Mesodermal cell (in vitro differentiated cells): ENCODE measurements at regions not wholly inside any gene's neighbourhood (a gene's known extent, or its start where the extent isn't known, plus 50 kb on each side); places are given as distances from the start of the nearest gene placed in this dataset.
"Not testable (repeated sequence)": the region's sequence is repeated elsewhere in the genome, so short reads cannot be mapped to it uniquely, and the experiment has no call there.

Experiments
- H3K27ac ChIP-seq: 2 replicates; pipeline ENCODE4 v1.7.0; 2013; ENCODE audit warnings: mild to moderate bottlenecking, low read depth, low read length, moderate library complexity; ENCODE audit not compliant: severe bottlenecking
- H3K36me3 ChIP-seq: 2 replicates; pipeline ENCODE4 v1.7.1; 2013; ENCODE audit warnings: mild to moderate bottlenecking, low read length, moderate library complexity; ENCODE audit not compliant: control insufficient read depth, insufficient read depth
- H3K4me1 ChIP-seq: one replicate; pipeline ENCODE4 v1.7.1; 2013; ENCODE audit warnings: mild to moderate bottlenecking, low read length; ENCODE audit not compliant: insufficient read depth, control insufficient read depth, poor library complexity, severe bottlenecking
- H3K4me3 ChIP-seq: 2 replicates; pipeline ENCODE4 v1.7.0; 2013; ENCODE audit warnings: low read length, control low read depth, mild to moderate bottlenecking; ENCODE audit not compliant: insufficient read depth, poor library complexity, severe bottlenecking; ENCODE audit errors: extremely low read depth
- H3K9me3 ChIP-seq: 2 replicates; pipeline ENCODE4 v1.7.1; 2013; ENCODE audit warnings: mild to moderate bottlenecking, low read length, moderate library complexity; ENCODE audit not compliant: control insufficient read depth
- WGBS, 2 experiments: methylation state at CpG; one replicate each; pipeline ENCODE4 v1.1.5; 2013; ENCODE audit warnings: missing lambda C conversion rate in 2 of 2; ENCODE audit not compliant: insufficient coverage in 2 of 2; 5-methylcytosine and 5-hydroxymethylcytosine counted together

DNA sequence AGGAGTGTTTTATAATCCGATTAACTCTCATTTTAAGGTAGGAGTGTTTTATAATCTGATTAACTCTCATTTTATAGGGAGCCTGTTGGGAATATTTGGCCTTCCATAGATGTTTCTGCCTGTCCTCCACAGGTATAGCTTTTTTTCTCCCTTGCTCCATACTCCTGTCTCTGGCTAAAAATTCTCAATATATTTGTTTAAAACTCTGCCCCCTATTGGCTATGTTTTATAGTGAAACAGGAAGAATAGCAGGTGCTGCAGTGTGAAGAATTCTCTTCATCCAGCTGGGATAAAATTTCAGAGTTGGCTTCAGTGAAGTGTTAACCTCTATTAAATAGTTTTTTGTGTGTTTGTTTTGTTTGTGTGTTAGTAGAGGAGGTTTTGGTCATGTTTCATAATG, 1046.0 kb upstream of the TMEFF2 start:
- Histone ChIP-seq H3K9me3 (no peaks in the 10 kb centered on the region), H3K36me3 (no peaks in the 10 kb centered on the region), H3K27ac (no peak overlapping the region), H3K4me1 (no peaks in the 10 kb centered on the region), H3K4me3 (no peak overlapping the region)
- no CpG with 5 or more reads among the region's 1 CpG for WGBS, 2 experiments

DNA sequence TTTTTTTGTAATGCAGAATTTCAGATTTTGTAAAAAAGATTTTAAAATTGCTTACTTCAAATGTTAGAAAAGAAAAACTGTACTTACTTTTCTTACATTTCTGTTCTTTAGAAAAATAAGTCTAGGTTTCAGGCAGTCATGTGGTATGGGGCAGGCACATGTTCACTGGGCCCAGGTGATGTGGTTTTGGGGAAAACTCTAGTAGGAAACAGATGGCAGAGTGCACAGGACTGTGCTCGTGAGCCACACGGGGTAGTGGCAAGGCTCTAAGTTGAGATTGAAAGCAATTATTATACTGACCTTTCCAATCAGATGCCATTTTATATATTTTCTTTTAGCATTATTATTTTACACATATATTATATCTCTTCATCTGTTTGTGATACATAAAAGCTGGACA, 1036.9 kb upstream of the TMEFF2 start:
- WGBS, 2 experiments: no CpG with 5 or more reads among the region's 2 CpGs
- no peak overlapping the region for H3K4me3 ChIP-seq
- no peaks in the 10 kb centered on the region for H3K36me3 ChIP-seq
- H3K9me3 ChIP-seq: no peaks in the 10 kb centered on the region
- H3K27ac ChIP-seq: no peak overlapping the region
- no peaks in the 10 kb centered on the region for H3K4me1 ChIP-seq

DNA sequence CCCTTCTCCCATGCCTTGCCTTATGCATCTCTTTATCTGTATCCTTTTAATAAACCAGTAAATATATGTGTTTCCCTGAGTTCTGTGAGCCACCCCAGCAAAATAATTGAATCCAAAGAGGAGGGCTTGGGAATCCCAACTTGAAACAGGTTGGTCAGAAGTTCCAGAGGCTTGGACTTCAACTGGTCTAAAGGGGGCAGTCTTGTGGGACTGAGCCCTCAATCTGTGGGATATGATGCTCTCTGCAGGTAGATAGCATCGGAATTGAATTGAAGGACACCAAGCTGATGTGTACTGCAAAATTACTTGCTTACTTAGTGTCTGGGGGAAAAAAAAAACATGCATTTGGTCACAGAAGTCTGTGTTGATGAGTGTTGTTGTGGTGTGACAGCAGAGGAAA, 1033.5 kb upstream of the TMEFF2 start:
- WGBS, 2 experiments: 75 to 93% methylated on average over 1 of the region's 1 CpG

DNA sequence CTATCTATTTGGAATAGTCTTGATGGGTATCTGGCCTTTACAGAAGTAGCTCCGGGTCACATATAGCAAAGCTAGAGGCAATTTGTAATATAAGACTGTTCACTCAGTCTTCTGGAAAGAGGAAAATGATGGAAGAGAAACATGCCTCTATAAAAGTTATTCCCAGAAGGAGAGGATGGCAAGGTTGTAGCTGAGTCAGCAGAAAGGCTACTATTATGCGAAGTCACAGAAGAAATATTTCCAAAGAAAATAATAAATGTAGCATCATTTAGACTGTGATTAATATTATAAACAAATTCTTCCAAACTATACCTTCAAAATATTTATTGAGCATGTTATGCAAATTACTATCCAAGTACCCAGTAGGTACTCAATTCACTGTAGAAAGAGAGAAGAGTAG, 1027.7 kb upstream of the TMEFF2 start:
- no peak overlapping the region for H3K27ac ChIP-seq
- no CpG with 5 or more reads among the region's 2 CpGs for WGBS, 2 experiments
- H3K4me1 ChIP-seq: no peaks in the 10 kb centered on the region
- H3K4me3 ChIP-seq: no peak overlapping the region
- no peaks in the 10 kb centered on the region for H3K36me3 ChIP-seq
- H3K9me3 ChIP-seq: no peaks in the 10 kb centered on the region

More for the DNA sequence above, 1033.5 kb upstream of the TMEFF2 start:
- Histone ChIP-seq H3K9me3 (no peaks in the 10 kb centered on the region), H3K4me1 (no peaks in the 10 kb centered on the region), H3K4me3 (no peak overlapping the region), H3K36me3 (no peaks in the 10 kb centered on the region), H3K27ac (no peak overlapping the region)

DNA sequence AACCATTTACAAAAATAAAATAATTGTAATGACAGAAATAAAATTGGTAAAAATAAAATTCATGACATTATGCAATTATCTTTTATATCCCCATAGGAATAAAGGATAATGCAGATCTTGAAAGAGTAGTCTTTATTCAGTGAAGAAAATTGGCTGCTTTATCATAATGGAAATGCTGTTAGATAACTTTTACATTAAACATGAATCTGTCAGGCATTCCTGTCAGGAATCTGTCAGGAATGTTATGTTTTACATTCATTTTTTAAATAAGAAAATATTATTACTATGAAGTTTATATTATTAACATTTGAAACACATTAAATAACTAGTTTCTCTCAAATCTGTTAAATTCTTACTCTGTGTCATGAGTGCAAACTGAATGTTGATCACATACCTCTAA, 1024.7 kb upstream of the TMEFF2 start:
- Histone ChIP-seq H3K27ac (no peak overlapping the region), H3K4me3 (no peak overlapping the region), H3K36me3 (no peaks in the 10 kb centered on the region), H3K4me1 (no peaks in the 10 kb centered on the region), H3K9me3 (no peaks in the 10 kb centered on the region)

DNA sequence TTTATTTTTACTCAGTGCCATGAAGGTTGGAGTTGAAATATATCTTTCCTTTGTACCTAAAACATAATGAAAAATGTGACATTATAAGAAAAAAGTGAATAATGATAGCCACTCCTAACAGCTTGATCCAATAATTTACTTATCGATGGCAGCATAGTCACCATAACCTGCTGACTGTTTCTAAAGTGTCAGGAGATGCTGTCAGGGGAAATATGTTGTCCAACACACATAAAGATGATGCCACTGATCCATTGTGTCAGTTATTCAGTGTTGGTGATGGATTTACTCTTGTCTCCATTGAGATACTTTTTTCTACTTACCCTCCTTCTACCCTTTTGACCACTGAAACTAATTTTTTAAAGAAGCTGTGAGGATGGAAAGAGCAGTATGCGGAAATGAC, 1006.9 kb upstream of the TMEFF2 start:
- no peaks in the 10 kb centered on the region for H3K9me3 ChIP-seq
- H3K27ac ChIP-seq: no peak overlapping the region
- no peaks in the 10 kb centered on the region for H3K4me1 ChIP-seq
- no peaks in the 10 kb centered on the region for H3K36me3 ChIP-seq
- WGBS, 2 experiments: no CpG with 5 or more reads among the region's 2 CpGs
- H3K4me3 ChIP-seq: no peak overlapping the region

DNA sequence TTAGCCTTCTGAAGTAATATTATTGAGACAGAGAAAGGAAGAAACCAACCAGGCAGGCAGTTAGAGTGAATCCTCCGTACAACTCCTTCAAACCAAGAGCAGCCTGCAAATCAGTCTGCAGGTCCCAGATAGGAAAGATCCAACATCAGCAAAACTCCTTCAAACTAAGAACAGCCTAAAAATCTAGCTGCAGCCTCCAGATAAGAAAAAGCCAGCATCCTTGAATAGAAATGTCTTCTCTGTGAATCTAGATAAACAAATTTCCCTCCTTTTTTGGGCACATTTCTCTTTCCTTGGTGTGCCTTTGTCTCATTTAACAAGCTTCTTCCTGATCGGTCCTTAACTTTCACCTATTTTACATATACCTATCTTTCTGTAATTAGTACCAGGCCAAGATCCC, 1004.6 kb upstream of the TMEFF2 start:
- no peak overlapping the region for H3K27ac ChIP-seq
- H3K36me3 ChIP-seq: no peaks in the 10 kb centered on the region
- H3K4me3 ChIP-seq: no peak overlapping the region
- H3K4me1 ChIP-seq: no peaks in the 10 kb centered on the region
- WGBS, 2 experiments: 89 to 100% methylated on average over 2 of the region's 2 CpGs
- H3K9me3 ChIP-seq: no peaks in the 10 kb centered on the region

DNA sequence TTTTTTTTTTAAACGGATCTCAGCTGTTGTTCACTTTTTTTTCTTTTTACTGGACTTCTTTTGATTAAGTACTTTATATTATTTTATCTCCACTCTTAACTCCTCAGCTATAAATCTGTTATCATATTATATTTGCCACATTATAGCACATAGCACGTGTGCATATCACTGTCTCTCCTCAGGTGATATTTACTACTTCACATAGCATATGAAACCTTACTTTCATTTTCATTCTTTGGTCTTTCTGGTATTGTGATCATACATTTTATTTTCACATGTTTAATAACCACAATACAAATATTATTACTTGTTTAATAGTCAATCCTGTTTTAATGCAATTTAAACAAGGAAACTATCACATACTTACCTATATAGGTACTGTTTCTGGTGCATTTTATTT, 993.1 kb upstream of the TMEFF2 start:
- no peaks in the 10 kb centered on the region for H3K9me3 ChIP-seq
- WGBS, 2 experiments: no CpG with 5 or more reads among the region's 2 CpGs
- no peaks in the 10 kb centered on the region for H3K4me1 ChIP-seq
- no peak overlapping the region for H3K27ac ChIP-seq
- H3K36me3 ChIP-seq: no peaks in the 10 kb centered on the region
- H3K4me3 ChIP-seq: no peak overlapping the region

DNA sequence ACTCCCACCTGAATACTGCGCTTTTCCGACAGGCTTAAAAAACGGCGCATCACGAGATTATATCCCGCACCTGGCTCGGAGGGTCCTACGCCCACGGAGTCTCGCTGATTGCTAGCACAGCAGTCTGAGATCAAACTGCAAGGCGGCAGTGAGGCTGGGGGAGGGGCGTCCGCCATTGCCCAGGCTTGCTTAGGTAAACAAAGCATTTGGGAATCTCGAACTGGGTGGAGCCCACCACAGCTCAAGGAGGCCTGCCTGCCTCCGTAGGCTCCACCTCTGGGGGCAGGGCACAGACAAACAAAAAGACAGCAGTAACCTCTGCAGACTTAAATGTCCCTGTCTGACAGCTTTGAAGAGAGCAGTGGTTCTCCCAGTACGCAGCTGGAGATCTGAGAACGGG, 976.2 kb upstream of the TMEFF2 start:
- not testable (repeated sequence) for H3K9me3 ChIP-seq, H3K36me3 ChIP-seq, H3K27ac ChIP-seq, H3K4me1 ChIP-seq, H3K4me3 ChIP-seq
- WGBS, 2 experiments: no CpG with 5 or more reads among the region's 17 CpGs

DNA sequence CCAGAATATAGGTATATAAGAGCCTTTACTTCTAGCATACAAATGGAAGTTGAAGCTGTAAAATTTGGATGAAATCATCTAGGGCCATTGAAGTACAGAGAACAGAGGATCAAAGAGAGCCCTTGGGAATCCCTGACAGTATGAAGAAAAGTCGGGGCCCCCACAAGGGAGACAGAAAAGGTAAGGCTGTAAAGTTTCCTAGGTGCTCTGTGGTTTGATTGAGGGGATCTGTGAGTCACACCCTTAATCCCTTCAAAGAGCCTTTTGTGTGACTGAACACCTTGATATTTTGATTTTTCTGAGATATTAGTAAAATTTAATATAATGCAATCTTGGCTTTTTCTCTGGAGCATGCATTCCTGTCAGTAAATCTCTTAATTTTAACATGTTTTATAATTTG, 961.7 kb upstream of the TMEFF2 start:
- H3K9me3 ChIP-seq: no peaks in the 10 kb centered on the region
- no peak overlapping the region for H3K4me3 ChIP-seq
- 60% methylated on average over 1 of the region's 1 CpG; no CpG with 5 or more reads in 1 of the 2 experiments for WGBS, 2 experiments
- H3K4me1 ChIP-seq: no peaks in the 10 kb centered on the region
- no peaks in the 10 kb centered on the region for H3K36me3 ChIP-seq
- no peak overlapping the region for H3K27ac ChIP-seq

DNA sequence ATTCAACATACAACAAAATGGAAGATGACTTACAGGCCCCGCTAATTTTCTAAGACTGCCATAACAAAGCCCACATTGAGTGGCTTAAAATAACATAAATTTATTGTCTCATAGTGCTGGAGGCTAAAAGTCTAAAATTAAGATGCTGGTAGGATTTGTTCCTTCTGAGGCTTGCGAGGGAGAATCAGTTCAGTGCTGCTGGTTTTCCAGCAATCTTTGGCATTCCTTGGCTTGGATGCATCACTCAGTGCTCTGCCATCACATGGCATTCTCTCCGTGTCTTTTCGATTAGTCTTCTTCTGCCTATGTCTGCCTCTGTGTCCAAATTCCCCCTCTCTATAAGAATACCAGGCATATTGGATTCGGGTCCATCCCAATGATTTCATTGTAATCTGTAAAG, 959.3 kb upstream of the TMEFF2 start:
- no peak overlapping the region for H3K4me3 ChIP-seq
- no peak overlapping the region for H3K27ac ChIP-seq
- no peaks in the 10 kb centered on the region for H3K9me3 ChIP-seq
- no peaks in the 10 kb centered on the region for H3K36me3 ChIP-seq
- WGBS, 2 experiments: 88% methylated on average over 3 of the region's 5 CpGs
- no peaks in the 10 kb centered on the region for H3K4me1 ChIP-seq

DNA sequence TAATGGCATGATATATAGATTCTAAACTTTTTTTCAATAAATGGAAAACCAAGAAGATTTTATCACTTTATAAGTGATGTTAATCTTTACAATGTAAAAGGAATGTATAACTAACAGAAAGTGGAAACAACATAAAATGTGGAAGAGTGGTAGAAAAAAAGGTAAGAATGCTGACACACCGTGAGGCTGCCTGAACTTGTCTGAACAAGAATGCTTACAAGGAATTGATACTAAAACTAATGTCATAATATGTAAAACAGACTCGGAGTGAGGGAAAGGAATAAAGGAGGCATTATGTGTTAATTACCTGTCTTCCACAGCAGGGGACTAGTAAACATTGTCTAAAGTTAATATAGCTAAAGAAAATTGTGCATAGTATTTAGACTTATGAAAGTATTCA, 958.8 kb upstream of the TMEFF2 start:
- no peaks in the 10 kb centered on the region for H3K4me1 ChIP-seq
- no peaks in the 10 kb centered on the region for H3K9me3 ChIP-seq
- no peak overlapping the region for H3K4me3 ChIP-seq
- no peaks in the 10 kb centered on the region for H3K36me3 ChIP-seq
- 100% methylated on average over 1 of the region's 2 CpGs; no CpG with 5 or more reads in 1 of the 2 experiments for WGBS, 2 experiments
- H3K27ac ChIP-seq: no peak overlapping the region
